ENCODE measurements at regions not wholly inside any gene's neighbourhood (a gene's known extent, or its start where the extent isn't known, plus 50 kb on each side); places are given as distances from the start of the nearest gene placed in this dataset.
"Not testable (repeated sequence)": the region's sequence is repeated elsewhere in the genome, so short reads cannot be mapped to it uniquely, and the experiment has no call there.

- no peaks in the 10 kb centered on the region for H3K4me1 ChIP-seq (ENCODE audit: low read depth)
- no peaks in the 10 kb centered on the region for H3K9me3 ChIP-seq
- no peaks in the 10 kb centered on the region for H3K36me3 ChIP-seq (ENCODE audit: low read depth)
- intact Hi-C loops (cut with DNase I, micrococcal nuclease): no loop called here
- ATAC-seq: no peak
- no peak for DNase-seq
- no peak for TF ChIP-seq CTCF (IDR thresholded peaks at IDR 0.05)
- no peak overlapping the region for H3K4me3 ChIP-seq
Measured at GRCh38 chr2:147002256-147002655, 842.6 kb upstream of the ACVR2A start.

GRCh38 chr2:147001061-147001460, 843.8 kb upstream of the ACVR2A start:
- TF ChIP-seq CTCF (IDR thresholded peaks at IDR 0.05): no peak

GRCh38 chr2:147000151-147000550, 844.7 kb upstream of the ACVR2A start:
- H3K4me1 ChIP-seq (ENCODE audit: low read depth); H3K36me3 ChIP-seq (ENCODE audit: low read depth); ATAC-seq; DNase-seq; intact Hi-C loops (cut with DNase I, micrococcal nuclease); H3K4me3 ChIP-seq; H3K9me3 ChIP-seq: not testable (repeated sequence)

More at GRCh38 chr2:147001061-147001460, 843.8 kb upstream of the ACVR2A start:
- Histone ChIP-seq H3K36me3 (ENCODE audit: low read depth) (no peaks in the 10 kb centered on the region), H3K9me3 (no peaks in the 10 kb centered on the region), H3K4me3 (no peak overlapping the region), H3K4me1 (ENCODE audit: low read depth) (no peaks in the 10 kb centered on the region)
- intact Hi-C loops (cut with DNase I, micrococcal nuclease): no loop called here
- no peak for ATAC-seq
- no peak for DNase-seq

GRCh38 chr2:146997945-146998344, 846.9 kb upstream of the ACVR2A start:
- no peaks in the 10 kb centered on the region for H3K9me3 ChIP-seq
- no peak overlapping the region for H3K4me3 ChIP-seq
- H3K36me3 ChIP-seq (ENCODE audit: low read depth): no peaks in the 10 kb centered on the region
- no peaks in the 10 kb centered on the region for H3K4me1 ChIP-seq (ENCODE audit: low read depth)
- intact Hi-C loops (cut with DNase I, micrococcal nuclease): no loop called here
- no peak for TF ChIP-seq CTCF (IDR thresholded peaks at IDR 0.05)
- DNase-seq (no peak), ATAC-seq (no peak)

- H3K4me3 ChIP-seq: no peak overlapping the region
- no peaks in the 10 kb centered on the region for H3K4me1 ChIP-seq (ENCODE audit: low read depth)
- no peaks in the 10 kb centered on the region for H3K9me3 ChIP-seq
- DNase-seq (no peak), ATAC-seq (no peak)
- H3K36me3 ChIP-seq (ENCODE audit: low read depth): no peaks in the 10 kb centered on the region
- intact Hi-C loops (cut with DNase I, micrococcal nuclease): no loop called here
- no peak for TF ChIP-seq CTCF (IDR thresholded peaks at IDR 0.05)
Measured at GRCh38 chr2:146997488-146997887, 847.3 kb upstream of the ACVR2A start.

- DNase-seq (no peak), ATAC-seq (no peak)
- no peak overlapping the region for H3K4me3 ChIP-seq
- no peak for TF ChIP-seq CTCF (IDR thresholded peaks at IDR 0.05)
- H3K36me3 ChIP-seq (ENCODE audit: low read depth): no peaks in the 10 kb centered on the region
- intact Hi-C loops (cut with DNase I, micrococcal nuclease): no loop called here
- H3K9me3 ChIP-seq: no peaks in the 10 kb centered on the region
- H3K4me1 ChIP-seq (ENCODE audit: low read depth): no peaks in the 10 kb centered on the region
Measured at GRCh38 chr2:146994246-146994645, 850.6 kb upstream of the ACVR2A start.

Data from mucosa of descending colon (tissue), 3 donors.